ENCODE measurements at regions not wholly inside any gene's neighbourhood (a gene's known extent, or its start where the extent isn't known, plus 50 kb on each side); places are given as distances from the start of the nearest gene placed in this dataset.

GRCh38 chr2:122478771-122479170 lies 723.3 kb downstream of the TSN start:
- TF ChIP-seq TAF1 (IDR thresholded peaks at IDR 0.05; ENCODE audit: borderline replicate concordance, insufficient read depth, low read length) (no peak), POLR2AphosphoS5 (IDR thresholded peaks at IDR 0.05; ENCODE audit: low read depth, low read length) (no peak), SIN3A (IDR thresholded peaks at IDR 0.05; ENCODE audit: borderline replicate concordance, insufficient read depth, low read length) (no peak)
- TF ChIP-seq, protein P1, sequence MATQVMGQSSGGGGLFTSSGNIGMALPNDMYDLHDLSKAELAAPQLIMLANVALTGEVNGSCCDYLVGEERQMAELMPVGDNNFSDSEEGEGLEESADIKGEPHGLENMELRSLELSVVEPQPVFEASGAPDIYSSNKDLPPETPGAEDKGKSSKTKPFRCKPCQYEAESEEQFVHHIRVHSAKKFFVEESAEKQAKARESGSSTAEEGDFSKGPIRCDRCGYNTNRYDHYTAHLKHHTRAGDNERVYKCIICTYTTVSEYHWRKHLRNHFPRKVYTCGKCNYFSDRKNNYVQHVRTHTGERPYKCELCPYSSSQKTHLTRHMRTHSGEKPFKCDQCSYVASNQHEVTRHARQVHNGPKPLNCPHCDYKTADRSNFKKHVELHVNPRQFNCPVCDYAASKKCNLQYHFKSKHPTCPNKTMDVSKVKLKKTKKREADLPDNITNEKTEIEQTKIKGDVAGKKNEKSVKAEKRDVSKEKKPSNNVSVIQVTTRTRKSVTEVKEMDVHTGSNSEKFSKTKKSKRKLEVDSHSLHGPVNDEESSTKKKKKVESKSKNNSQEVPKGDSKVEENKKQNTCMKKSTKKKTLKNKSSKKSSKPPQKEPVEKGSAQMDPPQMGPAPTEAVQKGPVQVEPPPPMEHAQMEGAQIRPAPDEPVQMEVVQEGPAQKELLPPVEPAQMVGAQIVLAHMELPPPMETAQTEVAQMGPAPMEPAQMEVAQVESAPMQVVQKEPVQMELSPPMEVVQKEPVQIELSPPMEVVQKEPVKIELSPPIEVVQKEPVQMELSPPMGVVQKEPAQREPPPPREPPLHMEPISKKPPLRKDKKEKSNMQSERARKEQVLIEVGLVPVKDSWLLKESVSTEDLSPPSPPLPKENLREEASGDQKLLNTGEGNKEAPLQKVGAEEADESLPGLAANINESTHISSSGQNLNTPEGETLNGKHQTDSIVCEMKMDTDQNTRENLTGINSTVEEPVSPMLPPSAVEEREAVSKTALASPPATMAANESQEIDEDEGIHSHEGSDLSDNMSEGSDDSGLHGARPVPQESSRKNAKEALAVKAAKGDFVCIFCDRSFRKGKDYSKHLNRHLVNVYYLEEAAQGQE (IDR thresholded peaks at IDR 0.05; ENCODE audit: insufficient read depth in 1 of 2, low read depth in 2 of 2, low read length in 2 of 2), result no peak

Data from PFSK-1 (cell line).